GM23338 (cell line): ENCODE measurements at regions not wholly inside any gene's neighbourhood (a gene's known extent, or its start where the extent isn't known, plus 50 kb on each side); places are given as distances from the start of the nearest gene placed in this dataset.
A peak's percentile ranks its signal among the peaks of the same experiment; 100 is the strongest.
"Not testable (repeated sequence)": the region's sequence is repeated elsewhere in the genome, so short reads cannot be mapped to it uniquely, and the experiment has no call there.

Experiments used
- ATAC-seq: fragments of 200-7000 bp; cut with Tn5 transposase; 3 replicates; pipeline ENCODE4 v1.9.1; 2020
- DNase-seq: peaks from one replicate; pipeline ENCODE4 v3.0.0-alpha.2; 2015; ENCODE audit warnings: low spot score
- H2AFZ ChIP-seq: fragments of 200-600 bp; sonication (generic); 2 replicates; pipeline ENCODE4 v1.8.0; 2016; ENCODE audit warnings: antibody characterized with exemption, mild to moderate bottlenecking, moderate library complexity
- H3F3A ChIP-seq: fragments of 200-600 bp; sonication (generic); replicated peaks from 2 replicates; pipeline ENCODE4 v1.8.0; 2017; ENCODE audit warnings: antibody characterized with exemption, mixed run types, low read depth
- H3K27ac ChIP-seq: fragments of 200-600 bp; sonication (generic); 2 replicates; pipeline ENCODE4 v1.6.1; 2016; ENCODE audit warnings: low read depth
- H3K27me3 ChIP-seq: fragments of 200-600 bp; sonication (generic); 2 replicates; pipeline ENCODE4 v1.8.0; 2016; ENCODE audit warnings: mild to moderate bottlenecking, mixed run types, moderate library complexity; ENCODE audit not compliant: insufficient read depth
- H3K36me3 ChIP-seq: fragments of 200-600 bp; sonication (generic); 2 replicates; pipeline ENCODE4 v1.8.0; 2016; ENCODE audit warnings: mild to moderate bottlenecking; ENCODE audit not compliant: insufficient read depth
- H3K4me1 ChIP-seq: fragments of 200-600 bp; sonication (generic); 2 replicates; pipeline ENCODE4 v1.8.0; 2016; ENCODE audit warnings: mild to moderate bottlenecking, moderate library complexity; ENCODE audit not compliant: insufficient read depth
- H3K4me2 ChIP-seq: fragments of 200-600 bp; sonication (generic); 2 replicates; pipeline ENCODE4 v1.7.1; 2017; ENCODE audit warnings: mixed run types
- H3K4me3 ChIP-seq: fragments of 200-600 bp; sonication (generic); 2 replicates; pipeline ENCODE4 v1.6.1; 2016; ENCODE audit warnings: mixed run types
- H3K79me2 ChIP-seq: fragments of 200-600 bp; sonication (generic); replicated peaks from 2 replicates; pipeline ENCODE4 v1.8.0; 2017; ENCODE audit warnings: mild to moderate bottlenecking; ENCODE audit not compliant: insufficient read depth
- H3K9me2 ChIP-seq: fragments of 200-600 bp; sonication (generic); 2 replicates; pipeline ENCODE4 v1.8.0; 2017; ENCODE audit not compliant: insufficient read depth
- H4K20me1 ChIP-seq: fragments of 200-600 bp; sonication (generic); replicated peaks from 2 replicates; pipeline ENCODE4 v1.8.0; 2017; ENCODE audit warnings: mild to moderate bottlenecking; ENCODE audit not compliant: insufficient read depth
- H3K27ac Mint-ChIP-seq: 2 replicates; pipeline ENCODE4 v1.8.0; 2020; ENCODE audit warnings: inconsistent platforms, mild to moderate bottlenecking, moderate library complexity, mixed read lengths
- H3K27me3 Mint-ChIP-seq: 3 replicates; pipeline ENCODE4 v1.8.0; 2022; ENCODE audit warnings: low read depth, mild to moderate bottlenecking, moderate library complexity, mixed read lengths, inconsistent platforms; ENCODE audit not compliant: insufficient read depth, poor library complexity
- H3K36me3 Mint-ChIP-seq: 3 replicates; pipeline ENCODE4 v1.8.0; 2021; ENCODE audit warnings: low read depth, mild to moderate bottlenecking, inconsistent platforms, moderate library complexity, mixed read lengths
- H3K4me1 Mint-ChIP-seq: 3 replicates; pipeline ENCODE4 v1.8.0; 2020; ENCODE audit warnings: mild to moderate bottlenecking, inconsistent platforms, mixed read lengths
- H3K4me3 Mint-ChIP-seq: 3 replicates; pipeline ENCODE4 v1.8.0; 2021; ENCODE audit warnings: moderate library complexity, mild to moderate bottlenecking, inconsistent platforms, mixed read lengths
- H3K9me3 Mint-ChIP-seq: 3 replicates; pipeline ENCODE4 v1.8.0; 2020; ENCODE audit warnings: moderate library complexity, mild to moderate bottlenecking, inconsistent platforms, mixed read lengths
- EZH2 ChIP-seq: fragments of 200-600 bp; sonication (generic); IDR thresholded peaks from one replicate; pipeline ENCODE4 v1.8.0; 2017; ENCODE audit warnings: antibody characterized with exemption, mild to moderate bottlenecking, low read depth; ENCODE audit not compliant: unreplicated experiment
- STAT1 ChIP-seq: IDR thresholded peaks from one replicate; pipeline ENCODE4 v1.6.1; 2016; ENCODE audit warnings: antibody characterized with exemption; ENCODE audit not compliant: unreplicated experiment
- TF ChIP-seq, protein P1 (sequence below), 2 experiments: fragments of 200-600 bp in 1 of 2; sonication (generic) in 1 of 2; conservative IDR thresholded peaks; 2 replicates each; pipeline versions ENCODE4 v1.5.1 to v1.6.1; 2016 to 2017; ENCODE audit warnings: antibody characterized with exemption in 2 of 2, low read depth in 2 of 2, mild to moderate bottlenecking in 2 of 2, moderate library complexity in 1 of 2

DNA sequence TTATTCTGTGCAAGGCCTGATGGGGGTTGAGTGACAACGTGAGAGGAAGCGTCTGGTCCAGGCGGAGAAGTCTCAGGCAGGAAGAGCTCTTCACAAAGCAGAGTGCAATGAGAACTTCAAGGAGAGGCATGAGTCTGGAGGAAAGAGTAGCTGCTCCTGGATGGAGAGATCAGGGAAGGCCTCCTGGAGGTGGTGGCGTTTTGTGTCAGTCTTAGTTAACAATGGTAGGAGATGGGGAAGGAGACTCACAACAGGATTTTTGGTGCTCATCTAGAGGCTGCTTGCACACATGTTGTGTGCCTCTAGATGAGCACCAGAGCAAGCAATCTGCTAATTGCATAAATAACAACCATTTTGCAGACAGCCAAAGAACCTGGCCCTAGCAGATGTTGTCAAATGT, 442.8 kb upstream of the PODXL start:
- Mint-ChIP-seq H3K4me3 (no peak overlapping the region), H3K9me3 (no peaks in the 10 kb centered on the region), H3K36me3 (no peaks in the 10 kb centered on the region), H3K27me3 (no peaks in the 10 kb centered on the region), H3K27ac (no peak overlapping the region), H3K4me1 (no peaks in the 10 kb centered on the region)
- Histone ChIP-seq H3K36me3 (no peaks in the 10 kb centered on the region), H3F3A (no peaks in the 10 kb centered on the region), H3K79me2 (no peaks in the 10 kb centered on the region), H4K20me1 (no peaks in the 10 kb centered on the region), H3K4me1 (no peaks in the 10 kb centered on the region), H3K4me3 (no peak overlapping the region), H2AFZ (no peak overlapping the region), H3K9me2 (no peaks in the 10 kb centered on the region; the same call in 1 of the 2 replicates), H3K4me2 (no peak overlapping the region), H3K27ac (no peak overlapping the region), H3K27me3 (no peaks in the 10 kb centered on the region)
- ATAC-seq: no peak
- TF ChIP-seq STAT1: no peak
- no peak for DNase-seq

DNA sequence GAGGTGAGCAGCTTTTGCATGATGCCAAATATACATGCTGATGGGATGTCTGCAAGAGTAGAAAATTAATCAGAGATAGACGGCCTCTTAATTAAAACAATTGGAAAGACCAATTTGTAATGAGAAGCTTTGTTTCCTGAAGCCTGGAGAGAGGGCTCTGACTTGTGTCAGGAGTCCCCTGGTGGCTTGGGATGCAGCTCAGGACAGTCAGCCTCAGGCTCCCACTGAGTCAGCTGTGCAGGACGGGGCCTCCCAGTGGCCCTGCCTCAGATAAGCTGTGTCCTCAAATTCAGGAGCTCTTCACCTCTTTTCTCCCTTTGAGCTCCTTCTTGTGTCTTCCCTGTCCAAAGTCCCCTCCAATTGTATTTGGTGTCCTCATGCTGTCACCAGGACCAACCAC, 438.9 kb upstream of the PODXL start:
- Mint-ChIP-seq H3K4me3 (no peak overlapping the region), H3K27me3 (peaks cover 2% of the 10 kb centered on the region), H3K27ac (no peak overlapping the region), H3K9me3 (no peaks in the 10 kb centered on the region), H3K4me1 (no peaks in the 10 kb centered on the region), H3K36me3 (no peaks in the 10 kb centered on the region)
- ATAC-seq (peak; percentile 62; the same call in 2 of the 3 replicates), DNase-seq (peak; percentile 6)
- Histone ChIP-seq H3K4me1 (no peaks in the 10 kb centered on the region), H3K4me2 (no peak overlapping the region), H2AFZ (peak overlapping the region; percentile 43; the same call in 1 of the 2 replicates), H3K27ac (no peak overlapping the region), H3K79me2 (no peaks in the 10 kb centered on the region), H4K20me1 (no peaks in the 10 kb centered on the region), H3F3A (no peaks in the 10 kb centered on the region), H3K4me3 (no peak overlapping the region), H3K36me3 (no peaks in the 10 kb centered on the region), H3K27me3 (no peaks in the 10 kb centered on the region), H3K9me2 (no peaks in the 10 kb centered on the region)
- no peak for TF ChIP-seq EZH2
- TF ChIP-seq, protein P1, sequence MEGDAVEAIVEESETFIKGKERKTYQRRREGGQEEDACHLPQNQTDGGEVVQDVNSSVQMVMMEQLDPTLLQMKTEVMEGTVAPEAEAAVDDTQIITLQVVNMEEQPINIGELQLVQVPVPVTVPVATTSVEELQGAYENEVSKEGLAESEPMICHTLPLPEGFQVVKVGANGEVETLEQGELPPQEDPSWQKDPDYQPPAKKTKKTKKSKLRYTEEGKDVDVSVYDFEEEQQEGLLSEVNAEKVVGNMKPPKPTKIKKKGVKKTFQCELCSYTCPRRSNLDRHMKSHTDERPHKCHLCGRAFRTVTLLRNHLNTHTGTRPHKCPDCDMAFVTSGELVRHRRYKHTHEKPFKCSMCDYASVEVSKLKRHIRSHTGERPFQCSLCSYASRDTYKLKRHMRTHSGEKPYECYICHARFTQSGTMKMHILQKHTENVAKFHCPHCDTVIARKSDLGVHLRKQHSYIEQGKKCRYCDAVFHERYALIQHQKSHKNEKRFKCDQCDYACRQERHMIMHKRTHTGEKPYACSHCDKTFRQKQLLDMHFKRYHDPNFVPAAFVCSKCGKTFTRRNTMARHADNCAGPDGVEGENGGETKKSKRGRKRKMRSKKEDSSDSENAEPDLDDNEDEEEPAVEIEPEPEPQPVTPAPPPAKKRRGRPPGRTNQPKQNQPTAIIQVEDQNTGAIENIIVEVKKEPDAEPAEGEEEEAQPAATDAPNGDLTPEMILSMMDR (conservative IDR thresholded peaks at IDR 0.05; ENCODE audit: low read depth in 2 of 2): peak in 1 of 2 experiments; percentile 30; a peak in 2 of 4 replicates

GRCh38 chr7:131981069-131981468, 424.6 kb upstream of the PODXL start:
- not testable (repeated sequence) for H3K27me3 ChIP-seq, H3K36me3 ChIP-seq, ATAC-seq, H3K4me3 ChIP-seq, H3F3A ChIP-seq, H3K27ac Mint-ChIP-seq, H3K79me2 ChIP-seq, H3K9me2 ChIP-seq, H3K27me3 Mint-ChIP-seq, H3K9me3 Mint-ChIP-seq, H2AFZ ChIP-seq, H3K36me3 Mint-ChIP-seq, H4K20me1 ChIP-seq, H3K4me1 Mint-ChIP-seq, H3K27ac ChIP-seq, DNase-seq, H3K4me1 ChIP-seq, H3K4me3 Mint-ChIP-seq, H3K4me2 ChIP-seq

DNA sequence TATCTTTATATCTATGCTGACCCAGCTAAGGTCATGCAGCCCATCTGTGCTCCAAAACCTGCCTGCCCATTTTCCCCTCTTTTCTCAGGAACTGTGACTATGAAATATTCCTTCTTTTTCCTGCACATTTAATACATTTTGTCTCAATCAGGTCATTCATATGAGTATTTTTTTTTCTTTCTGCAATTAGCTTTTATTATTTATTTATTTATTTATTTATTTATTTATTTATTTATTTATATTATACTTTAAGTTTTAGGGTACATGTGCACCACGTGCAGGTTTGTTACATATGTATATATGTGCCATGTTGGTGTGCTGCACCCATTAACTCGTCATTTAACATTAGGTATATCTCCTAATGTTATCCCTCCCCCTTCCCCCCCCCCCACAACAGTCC, 421.7 kb upstream of the PODXL start:
- H2AFZ ChIP-seq, ATAC-seq, H3K27me3 Mint-ChIP-seq, H3F3A ChIP-seq, H3K4me3 Mint-ChIP-seq, H3K4me1 Mint-ChIP-seq, H3K27ac ChIP-seq, H3K9me2 ChIP-seq, H4K20me1 ChIP-seq, H3K79me2 ChIP-seq, H3K9me3 Mint-ChIP-seq, H3K4me2 ChIP-seq, H3K4me3 ChIP-seq, H3K36me3 Mint-ChIP-seq, H3K4me1 ChIP-seq, H3K27me3 ChIP-seq, H3K36me3 ChIP-seq, H3K27ac Mint-ChIP-seq, DNase-seq: not testable (repeated sequence)
